ENCODE measurements at regions not wholly inside any gene's neighbourhood (a gene's known extent, or its start where the extent isn't known, plus 50 kb on each side); places are given as distances from the start of the nearest gene placed in this dataset.

- no peak overlapping the region for H3K4me3 ChIP-seq (replicated peaks; ENCODE audit: low read depth, low read length)
- no peak for DNase-seq (ENCODE audit: low read depth)
- TF ChIP-seq, protein P1, sequence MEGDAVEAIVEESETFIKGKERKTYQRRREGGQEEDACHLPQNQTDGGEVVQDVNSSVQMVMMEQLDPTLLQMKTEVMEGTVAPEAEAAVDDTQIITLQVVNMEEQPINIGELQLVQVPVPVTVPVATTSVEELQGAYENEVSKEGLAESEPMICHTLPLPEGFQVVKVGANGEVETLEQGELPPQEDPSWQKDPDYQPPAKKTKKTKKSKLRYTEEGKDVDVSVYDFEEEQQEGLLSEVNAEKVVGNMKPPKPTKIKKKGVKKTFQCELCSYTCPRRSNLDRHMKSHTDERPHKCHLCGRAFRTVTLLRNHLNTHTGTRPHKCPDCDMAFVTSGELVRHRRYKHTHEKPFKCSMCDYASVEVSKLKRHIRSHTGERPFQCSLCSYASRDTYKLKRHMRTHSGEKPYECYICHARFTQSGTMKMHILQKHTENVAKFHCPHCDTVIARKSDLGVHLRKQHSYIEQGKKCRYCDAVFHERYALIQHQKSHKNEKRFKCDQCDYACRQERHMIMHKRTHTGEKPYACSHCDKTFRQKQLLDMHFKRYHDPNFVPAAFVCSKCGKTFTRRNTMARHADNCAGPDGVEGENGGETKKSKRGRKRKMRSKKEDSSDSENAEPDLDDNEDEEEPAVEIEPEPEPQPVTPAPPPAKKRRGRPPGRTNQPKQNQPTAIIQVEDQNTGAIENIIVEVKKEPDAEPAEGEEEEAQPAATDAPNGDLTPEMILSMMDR (IDR thresholded peaks at IDR 0.05; ENCODE audit: low read length, missing control alignments) = no peak
Measured at GRCh38 chr10:128318366-128318765, 192.1 kb upstream of the MKI67 start.

GRCh38 chr10:128318913-128319312 lies 192.7 kb upstream of the MKI67 start:
- no peak for DNase-seq (ENCODE audit: low read depth)
- TF ChIP-seq, protein P1 (IDR thresholded peaks at IDR 0.05; ENCODE audit: low read length, missing control alignments) = no peak
- no peak overlapping the region for H3K4me3 ChIP-seq (replicated peaks; ENCODE audit: low read depth, low read length)

GRCh38 chr10:128322106-128322505 lies 195.9 kb upstream of the MKI67 start:
- H3K4me3 ChIP-seq (replicated peaks; ENCODE audit: low read depth, low read length) = no peak overlapping the region
- no peak for DNase-seq (ENCODE audit: low read depth)
- TF ChIP-seq, protein P1 (IDR thresholded peaks at IDR 0.05; ENCODE audit: low read length, missing control alignments) = no peak

DNA sequence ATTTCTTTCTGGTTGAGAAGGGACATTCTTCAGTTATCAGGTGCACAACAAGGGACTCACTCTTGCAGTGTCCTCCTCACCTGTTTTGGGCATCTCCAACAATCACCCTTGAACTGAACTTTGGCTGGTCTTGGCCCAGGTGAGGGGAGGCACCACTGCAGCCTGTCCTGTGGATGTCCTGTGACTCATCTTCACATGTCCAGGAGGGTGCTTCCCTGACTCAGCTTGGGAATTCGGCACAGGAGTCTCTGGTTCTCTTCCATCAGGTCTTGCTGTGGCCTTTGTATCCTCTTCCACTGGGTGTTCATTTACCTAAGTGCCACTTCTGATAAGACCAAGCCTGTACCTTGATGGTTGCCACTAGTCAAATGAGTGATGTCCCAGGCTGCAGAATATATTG lies 196.7 kb upstream of the MKI67 start:
- no peak for DNase-seq (ENCODE audit: low read depth)
- TF ChIP-seq, protein P1 (IDR thresholded peaks at IDR 0.05; ENCODE audit: low read length, missing control alignments) = no peak
- H3K4me3 ChIP-seq (replicated peaks; ENCODE audit: low read depth, low read length) = no peak overlapping the region

DNA sequence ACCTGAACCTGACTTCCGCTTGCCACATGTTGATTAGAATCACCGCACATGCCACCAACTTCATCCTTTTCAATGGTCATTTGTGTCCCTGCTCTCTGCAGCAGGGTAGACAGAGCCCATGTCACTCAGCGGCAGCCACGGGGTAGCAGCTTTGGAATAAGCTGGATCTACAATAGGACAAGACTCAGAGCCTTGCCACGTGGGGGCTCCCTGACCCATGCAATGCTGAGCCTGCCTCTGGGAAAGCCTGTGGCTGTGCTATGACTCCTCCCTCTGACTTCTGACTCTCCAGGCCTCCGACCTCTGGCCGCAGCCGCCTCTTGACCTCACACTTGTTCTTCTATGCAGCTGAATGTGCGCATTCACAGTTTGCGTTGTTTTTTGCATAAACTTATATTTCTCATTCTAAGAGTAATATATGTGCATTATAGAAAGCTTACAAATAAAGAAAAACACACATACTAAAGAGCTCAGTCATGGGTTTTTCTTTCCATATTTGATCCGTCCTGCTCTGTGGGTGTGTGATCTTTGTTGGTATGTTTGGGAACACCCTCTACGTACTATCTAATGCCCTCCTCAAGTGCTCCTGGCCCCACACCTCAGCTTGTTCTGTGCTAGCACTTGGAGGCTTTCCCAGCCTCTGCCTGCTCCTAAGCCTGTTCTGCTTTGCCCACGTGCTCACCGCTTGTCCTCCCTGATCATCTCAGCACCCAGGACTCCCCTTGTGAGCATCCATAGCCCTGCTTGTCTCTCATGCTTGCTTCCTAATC lies 198.0 kb upstream of the MKI67 start:
- no peak for DNase-seq (ENCODE audit: low read depth)
- no peak overlapping the region for H3K4me3 ChIP-seq (replicated peaks; ENCODE audit: low read depth, low read length)
- TF ChIP-seq, protein P1 (IDR thresholded peaks at IDR 0.05; ENCODE audit: low read length, missing control alignments) = no peak

DNA sequence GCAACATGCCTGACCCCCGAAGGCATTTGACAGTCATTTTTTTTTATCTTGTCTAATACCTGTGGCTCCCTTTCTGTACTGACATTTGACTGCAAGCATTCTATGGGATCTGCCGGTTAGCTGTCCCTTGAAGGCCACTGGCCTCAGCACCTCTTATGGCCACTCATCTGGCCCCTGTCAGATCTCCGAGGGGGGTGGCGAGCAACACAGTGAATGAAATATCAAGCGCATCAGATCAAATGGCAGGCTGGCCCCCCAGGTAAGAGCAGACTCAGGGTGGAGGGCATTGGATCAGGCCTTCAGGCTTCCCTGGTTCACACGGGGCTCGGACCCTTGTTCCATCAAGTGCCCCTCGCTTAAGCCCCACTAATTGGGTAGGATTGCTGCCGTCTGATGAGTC lies 199.6 kb upstream of the MKI67 start:
- TF ChIP-seq, protein P1 (IDR thresholded peaks at IDR 0.05; ENCODE audit: low read length, missing control alignments) = no peak
- no peak for DNase-seq (ENCODE audit: low read depth)
- no peak overlapping the region for H3K4me3 ChIP-seq (replicated peaks; ENCODE audit: low read depth, low read length)

GRCh38 chr10:128326251-128326650 lies 200.0 kb upstream of the MKI67 start:
- DNase-seq (ENCODE audit: low read depth) = no peak
- TF ChIP-seq, protein P1 (IDR thresholded peaks at IDR 0.05; ENCODE audit: low read length, missing control alignments) = no peak
- no peak overlapping the region for H3K4me3 ChIP-seq (replicated peaks; ENCODE audit: low read depth, low read length)

Measured in fibroblast of pulmonary artery (primary cell).